ENCODE measurements at regions not wholly inside any gene's neighbourhood (a gene's known extent, or its start where the extent isn't known, plus 50 kb on each side); places are given as distances from the start of the nearest gene placed in this dataset.

GRCh38 chr13:105830821-105831220, 704.6 kb downstream of the EFNB2 start:
- TF ChIP-seq CTCF (tag by site-specific recombination; IDR thresholded peaks at IDR 0.05), result no peak
- TF ChIP-seq ZNF324 (tag by site-specific recombination; IDR thresholded peaks at IDR 0.05), result no peak
- TF ChIP-seq ZFHX2 (tag by site-specific recombination; conservative IDR thresholded peaks at IDR 0.05), result no peak
